IPS-18c (cell line): ENCODE measurements at regions not wholly inside any gene's neighbourhood (a gene's known extent, or its start where the extent isn't known, plus 50 kb on each side); places are given as distances from the start of the nearest gene placed in this dataset.

Experiments used
- H3K4me3 ChIP-seq: 2 replicates; pipeline ENCODE4 v1.7.0; 2013; ENCODE audit warnings: low read depth, mild to moderate bottlenecking, low read length, moderate library complexity; ENCODE audit not compliant: insufficient read depth
- H3K9me3 ChIP-seq: one replicate; pipeline ENCODE4 v1.6.1; 2013; ENCODE audit warnings: mild to moderate bottlenecking, low read length, moderate library complexity; ENCODE audit not compliant: control insufficient read depth, insufficient read depth

- H3K9me3 ChIP-seq = no peaks in the 10 kb centered on the region
- no peak overlapping the region for H3K4me3 ChIP-seq
These were observed 86.9 kb downstream of the FGF9 start for GRCh38 chr13:21757763-21758162.

GRCh38 chr13:21758441-21758840 is 87.6 kb downstream of the FGF9 start:
- Histone ChIP-seq H3K9me3 (no peaks in the 10 kb centered on the region), H3K4me3 (no peak overlapping the region)

GRCh38 chr13:21759463-21759862 is 88.6 kb downstream of the FGF9 start:
- Histone ChIP-seq H3K9me3 (no peaks in the 10 kb centered on the region), H3K4me3 (no peak overlapping the region)

- H3K9me3 ChIP-seq = no peaks in the 10 kb centered on the region
- no peak overlapping the region for H3K4me3 ChIP-seq
These were observed 89.0 kb downstream of the FGF9 start for GRCh38 chr13:21759911-21760310.

- no peak overlapping the region for H3K4me3 ChIP-seq
- H3K9me3 ChIP-seq = no peaks in the 10 kb centered on the region
These were observed 90.9 kb downstream of the FGF9 start for GRCh38 chr13:21761770-21762169.

- Histone ChIP-seq H3K9me3 (no peaks in the 10 kb centered on the region), H3K4me3 (no peak overlapping the region)
These were observed 91.6 kb downstream of the FGF9 start for GRCh38 chr13:21762512-21762911.

- Histone ChIP-seq H3K4me3 (no peak overlapping the region), H3K9me3 (no peaks in the 10 kb centered on the region)
These were observed 96.2 kb downstream of the FGF9 start for GRCh38 chr13:21767032-21767431.

GRCh38 chr13:21771075-21771474 is 100.2 kb downstream of the FGF9 start:
- Histone ChIP-seq H3K4me3 (no peak overlapping the region), H3K9me3 (no peaks in the 10 kb centered on the region)

- no peaks in the 10 kb centered on the region for H3K9me3 ChIP-seq
These were observed 106.3 kb downstream of the FGF9 start for GRCh38 chr13:21777166-21777565.

GRCh38 chr13:21777813-21778212 is 106.9 kb downstream of the FGF9 start:
- Histone ChIP-seq H3K9me3 (no peaks in the 10 kb centered on the region), H3K4me3 (no peak overlapping the region)

More at GRCh38 chr13:21777166-21777565, 106.3 kb downstream of the FGF9 start:
- H3K4me3 ChIP-seq = no peak overlapping the region

GRCh38 chr13:21782736-21783135 is 111.9 kb downstream of the FGF9 start:
- Histone ChIP-seq H3K9me3 (no peaks in the 10 kb centered on the region), H3K4me3 (no peak overlapping the region)

- Histone ChIP-seq H3K4me3 (no peak overlapping the region), H3K9me3 (no peaks in the 10 kb centered on the region)
These were observed 115.1 kb downstream of the FGF9 start for GRCh38 chr13:21785990-21786389.

GRCh38 chr13:21796066-21796465 is 125.2 kb downstream of the FGF9 start:
- no peak overlapping the region for H3K4me3 ChIP-seq
- H3K9me3 ChIP-seq = no peaks in the 10 kb centered on the region

GRCh38 chr13:21796775-21797514 is 126.1 kb downstream of the FGF9 start:
- Histone ChIP-seq H3K4me3 (no peak overlapping the region), H3K9me3 (no peaks in the 10 kb centered on the region)

GRCh38 chr13:21797736-21798135 is 126.9 kb downstream of the FGF9 start:
- no peaks in the 10 kb centered on the region for H3K9me3 ChIP-seq
- no peak overlapping the region for H3K4me3 ChIP-seq

GRCh38 chr13:21798181-21798580 is 127.3 kb downstream of the FGF9 start:
- Histone ChIP-seq H3K9me3 (no peaks in the 10 kb centered on the region), H3K4me3 (no peak overlapping the region)

GRCh38 chr13:21799671-21800070 is 128.8 kb downstream of the FGF9 start:
- Histone ChIP-seq H3K4me3 (no peak overlapping the region), H3K9me3 (no peaks in the 10 kb centered on the region)

- Histone ChIP-seq H3K4me3 (no peak overlapping the region), H3K9me3 (no peaks in the 10 kb centered on the region)
These were observed 130.2 kb downstream of the FGF9 start for GRCh38 chr13:21800837-21801616.
